ENCODE measurements at regions not wholly inside any gene's neighbourhood (a gene's known extent, or its start where the extent isn't known, plus 50 kb on each side); places are given as distances from the start of the nearest gene placed in this dataset.

DNA sequence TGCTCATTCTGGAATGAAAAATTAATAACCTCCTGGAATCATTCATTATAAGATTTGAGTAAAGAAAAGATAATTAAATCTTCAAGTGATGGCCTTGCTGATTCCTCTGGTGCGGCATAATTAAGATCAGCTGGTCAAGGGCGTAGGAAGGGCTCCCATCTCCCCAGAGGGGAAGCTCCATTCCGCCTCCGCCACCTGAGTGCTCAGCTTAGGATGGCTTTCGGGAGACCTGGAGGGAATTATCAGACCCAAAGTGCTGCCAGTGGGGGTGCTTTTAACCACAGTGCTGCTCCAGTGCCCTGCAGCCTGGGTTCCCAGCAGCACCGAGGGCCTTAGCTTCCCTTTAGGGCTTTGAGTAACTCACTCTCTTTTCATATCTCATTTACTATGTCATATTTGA, 556.6 kb upstream of the RGMA start:
- no peak for DNase-seq (ENCODE audit: low spot score)

- no peak for DNase-seq (ENCODE audit: low spot score)
Observed at GRCh38 chr15:93644595-93644994, 555.6 kb upstream of the RGMA start.

DNA sequence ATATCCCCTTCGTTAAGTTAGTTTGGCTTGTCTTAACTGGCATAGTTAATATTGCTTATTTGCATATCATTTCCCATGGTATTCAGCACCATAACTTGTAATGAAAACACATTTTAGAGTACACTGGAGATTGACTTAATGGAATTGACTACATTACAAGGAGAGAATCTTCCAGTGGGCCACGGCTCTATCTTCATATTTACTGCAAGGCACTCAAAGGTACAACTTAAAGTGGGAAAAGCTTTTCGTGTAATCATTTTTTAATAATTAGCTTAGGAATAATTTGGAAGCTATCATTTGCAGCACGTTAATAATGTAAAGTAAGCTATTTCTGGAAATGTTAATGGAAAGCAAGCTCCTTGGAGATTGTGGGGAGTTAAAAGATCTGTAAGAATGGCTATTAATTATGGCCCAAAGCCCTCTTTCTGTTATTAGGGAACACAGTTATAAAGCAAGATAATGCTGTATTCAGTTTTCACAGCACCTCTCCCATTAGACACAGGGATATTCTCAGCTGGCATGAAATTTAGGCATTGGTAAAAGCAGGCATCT, 551.5 kb upstream of the RGMA start:
- DNase-seq (ENCODE audit: low spot score), result no peak

DNA sequence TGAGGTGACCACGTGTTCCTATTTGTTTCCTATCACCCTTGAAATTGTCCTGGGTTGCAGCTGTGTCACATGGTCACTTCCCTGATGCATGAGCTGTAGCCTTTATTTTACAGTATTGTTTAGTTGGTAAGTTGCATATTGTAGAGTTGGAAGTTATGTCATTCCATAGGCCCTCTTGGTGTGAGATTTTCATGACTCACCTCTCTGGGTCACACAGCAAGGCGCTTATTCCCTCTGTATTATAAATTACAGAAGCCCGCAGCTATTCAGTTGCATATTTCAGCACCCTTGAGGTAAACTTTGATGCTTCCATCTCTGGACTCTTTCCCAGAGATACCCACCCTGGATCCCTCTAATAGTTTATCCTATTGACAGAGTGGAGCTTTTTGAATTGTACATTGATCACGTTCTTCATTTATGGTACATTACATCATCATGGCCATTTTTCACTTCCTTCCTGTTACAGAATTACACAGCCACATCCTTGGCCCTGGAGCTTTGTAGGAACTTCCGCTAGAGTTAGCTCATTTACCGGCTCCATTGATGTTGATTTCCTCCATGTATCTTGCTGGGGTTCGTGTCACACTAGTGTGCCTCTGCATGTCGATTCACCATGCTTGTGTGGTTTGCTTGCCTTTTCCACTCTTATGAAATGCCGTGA, 543.1 kb upstream of the RGMA start:
- DNase-seq (ENCODE audit: low spot score), result no peak

DNA sequence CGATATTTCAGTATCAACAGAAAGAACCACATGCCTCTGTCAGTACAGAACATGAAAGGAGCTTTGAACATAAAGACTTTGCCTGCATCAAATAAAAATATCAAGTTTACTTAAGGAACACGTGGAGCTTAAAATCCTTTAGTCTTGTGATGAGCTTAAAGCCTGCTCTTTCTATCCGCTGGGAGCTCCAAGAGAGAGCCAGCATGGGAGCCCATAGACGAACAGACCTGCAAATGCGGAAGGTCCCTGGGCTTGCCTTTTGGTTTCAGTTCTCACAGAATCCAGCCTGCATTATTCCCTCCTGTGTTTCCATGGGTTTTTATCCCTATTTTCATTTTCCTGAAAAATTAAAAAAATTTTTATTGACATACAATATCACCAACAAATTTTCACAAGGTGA, 530.6 kb upstream of the RGMA start:
- DNase-seq (ENCODE audit: low spot score), result no peak

GRCh38 chr15:93617443-93617842, 528.4 kb upstream of the RGMA start:
- DNase-seq (ENCODE audit: low spot score), result no peak

GRCh38 chr15:93614386-93615104, 525.5 kb upstream of the RGMA start:
- no peak for DNase-seq (ENCODE audit: low spot score)

DNA sequence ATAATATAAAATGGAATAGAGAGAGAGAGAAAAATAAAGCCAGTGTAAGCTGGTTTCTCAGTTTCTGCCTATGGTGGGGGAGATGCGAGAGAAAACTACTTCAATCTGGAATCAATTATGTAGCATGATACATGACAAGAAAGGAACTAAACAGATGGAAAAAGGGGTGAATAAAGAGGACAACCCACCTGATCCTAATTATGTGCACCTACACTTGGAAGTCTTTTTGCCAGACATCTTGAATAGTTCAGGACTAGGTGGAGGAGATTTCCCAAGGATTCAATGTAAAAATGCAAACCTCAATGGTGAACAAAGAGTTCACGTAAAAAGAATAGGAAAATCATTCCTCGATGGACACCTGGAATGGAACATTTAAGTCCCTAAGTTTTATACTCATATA, 524.4 kb upstream of the RGMA start:
- no peak for DNase-seq (ENCODE audit: low spot score)

GRCh38 chr15:93612953-93613352, 523.9 kb upstream of the RGMA start:
- DNase-seq (ENCODE audit: low spot score), result no peak

- peak; percentile 22 for DNase-seq (ENCODE audit: low spot score)
Observed at GRCh38 chr15:93610944-93611343, 521.9 kb upstream of the RGMA start.

- DNase-seq (ENCODE audit: low spot score), result no peak
Observed at GRCh38 chr15:93608643-93609148, 519.7 kb upstream of the RGMA start.

DNA sequence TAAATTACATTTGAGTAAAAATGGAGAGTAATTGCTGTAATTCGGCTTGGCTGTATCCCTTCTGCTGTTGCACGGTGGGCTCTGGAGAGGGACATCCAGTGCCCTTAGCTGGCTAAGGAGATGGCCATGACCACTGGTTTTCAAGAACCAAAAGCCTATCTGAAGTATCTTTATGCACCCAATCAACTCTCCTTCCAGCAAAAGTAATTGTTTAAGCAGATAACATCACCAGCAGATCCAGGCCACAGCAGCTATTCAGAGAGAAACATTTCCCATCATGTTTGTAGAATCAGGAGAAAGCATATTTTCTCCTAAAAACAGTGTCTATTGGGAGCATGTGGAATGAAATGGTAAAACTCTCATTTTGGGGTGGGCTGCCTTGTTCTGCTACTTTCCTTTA, 514.5 kb upstream of the RGMA start:
- no peak for DNase-seq (ENCODE audit: low spot score)

GRCh38 chr15:93587059-93587521, 498.1 kb upstream of the RGMA start:
- DNase-seq (ENCODE audit: low spot score), result no peak

DNA sequence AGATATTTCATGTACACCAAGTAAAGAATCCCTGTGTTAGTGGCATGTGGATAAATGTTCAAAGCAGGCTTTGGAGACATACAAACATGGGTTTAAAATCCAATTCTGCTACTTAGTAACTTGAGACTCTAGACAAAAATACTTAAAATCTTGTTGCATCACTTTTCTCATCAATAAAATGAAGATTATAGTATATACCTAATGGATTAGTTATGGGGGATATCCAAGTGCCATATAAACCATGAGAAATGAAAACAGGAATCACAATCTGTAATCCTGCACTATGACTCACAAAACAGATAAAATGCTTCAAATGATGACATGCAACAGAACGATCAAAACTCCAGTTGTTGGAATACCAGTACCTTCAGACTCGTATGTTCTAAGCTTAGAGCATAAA, 496.0 kb upstream of the RGMA start:
- no peak for DNase-seq (ENCODE audit: low spot score)

- DNase-seq (ENCODE audit: low spot score), result no peak
Observed at GRCh38 chr15:93583968-93584367, 495.0 kb upstream of the RGMA start.

DNA sequence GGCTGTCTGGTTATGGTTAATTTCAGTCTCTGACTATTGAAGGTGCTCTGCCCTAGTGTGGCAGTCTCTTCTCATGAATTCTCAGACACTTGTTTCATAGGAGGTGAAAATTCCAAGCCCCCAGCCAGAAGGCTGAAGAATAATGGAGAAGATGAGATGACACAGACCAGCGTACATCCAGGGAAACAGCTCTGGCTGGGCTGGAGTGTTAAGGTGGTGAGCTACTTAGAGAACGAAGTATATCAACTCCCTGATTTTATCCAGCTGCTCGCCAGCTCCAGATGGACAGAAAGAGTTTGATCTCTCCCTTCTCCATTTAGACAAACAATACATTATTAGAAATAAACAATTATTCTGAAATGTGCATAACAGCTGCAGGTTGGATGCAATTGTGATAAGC, 494.5 kb upstream of the RGMA start:
- no peak for DNase-seq (ENCODE audit: low spot score)

DNA sequence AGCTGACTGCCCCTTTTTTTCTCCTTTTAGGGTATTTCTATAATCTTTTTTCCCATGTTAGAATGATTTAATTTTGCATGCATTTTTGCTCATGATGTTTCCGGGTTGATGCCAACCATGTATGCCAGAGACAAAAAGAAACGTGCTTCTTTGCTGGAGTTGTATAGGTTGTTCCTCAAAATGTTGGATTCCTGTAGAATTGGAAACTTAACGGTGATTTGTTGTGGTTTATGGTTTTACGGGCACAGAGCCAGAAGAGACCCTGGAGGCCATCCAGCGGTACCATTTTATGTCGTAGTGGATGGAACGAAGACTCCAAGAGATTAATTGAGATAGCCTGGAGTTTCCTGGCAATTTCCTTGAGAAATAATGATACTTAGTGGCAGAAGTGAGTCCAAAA, 481.5 kb upstream of the RGMA start:
- DNase-seq (ENCODE audit: low spot score), result no peak

DNA sequence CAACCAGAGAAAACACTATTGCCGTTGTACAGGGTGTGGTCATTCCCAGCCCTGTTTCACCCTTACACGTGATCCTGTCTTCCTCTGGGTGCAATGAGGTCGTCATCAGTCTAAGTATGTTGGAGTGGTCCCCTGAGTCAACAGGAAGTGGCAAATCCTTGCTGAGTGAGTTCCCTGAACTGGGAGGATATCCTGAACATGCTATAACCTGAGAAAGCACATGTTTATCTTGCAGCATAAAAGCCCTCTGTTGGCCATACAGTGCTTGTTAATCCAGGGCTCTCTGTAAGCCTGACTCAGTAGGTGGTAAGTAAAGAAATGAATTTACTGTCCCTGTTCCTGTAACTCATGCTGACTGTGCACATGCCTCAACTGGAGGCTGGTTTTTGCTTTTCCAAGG, 477.8 kb upstream of the RGMA start:
- peak; percentile 54 for DNase-seq (ENCODE audit: low spot score)

- DNase-seq (ENCODE audit: low spot score), result no peak
Observed at GRCh38 chr15:93565201-93565600, 476.2 kb upstream of the RGMA start.

DNA sequence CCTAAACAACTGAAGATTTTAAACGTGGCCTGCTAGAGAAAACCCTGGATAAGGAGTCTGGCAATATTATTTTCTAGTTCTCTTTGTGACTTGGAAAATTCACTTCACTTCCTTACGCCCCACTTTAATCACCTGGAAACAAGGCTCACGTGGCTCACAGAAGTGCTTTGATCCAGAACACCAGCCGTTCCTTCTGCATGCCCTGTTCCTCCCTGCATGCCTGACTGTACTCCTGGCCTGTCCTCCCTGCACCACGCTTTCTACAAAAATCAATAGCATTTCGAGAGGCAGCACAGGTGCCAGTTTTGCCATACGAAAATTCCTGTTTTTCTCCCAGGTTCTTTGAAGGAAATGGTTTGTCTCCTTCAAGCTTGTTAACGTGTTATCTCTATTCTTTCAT, 474.2 kb upstream of the RGMA start:
- DNase-seq (ENCODE audit: low spot score), result no peak

DNA sequence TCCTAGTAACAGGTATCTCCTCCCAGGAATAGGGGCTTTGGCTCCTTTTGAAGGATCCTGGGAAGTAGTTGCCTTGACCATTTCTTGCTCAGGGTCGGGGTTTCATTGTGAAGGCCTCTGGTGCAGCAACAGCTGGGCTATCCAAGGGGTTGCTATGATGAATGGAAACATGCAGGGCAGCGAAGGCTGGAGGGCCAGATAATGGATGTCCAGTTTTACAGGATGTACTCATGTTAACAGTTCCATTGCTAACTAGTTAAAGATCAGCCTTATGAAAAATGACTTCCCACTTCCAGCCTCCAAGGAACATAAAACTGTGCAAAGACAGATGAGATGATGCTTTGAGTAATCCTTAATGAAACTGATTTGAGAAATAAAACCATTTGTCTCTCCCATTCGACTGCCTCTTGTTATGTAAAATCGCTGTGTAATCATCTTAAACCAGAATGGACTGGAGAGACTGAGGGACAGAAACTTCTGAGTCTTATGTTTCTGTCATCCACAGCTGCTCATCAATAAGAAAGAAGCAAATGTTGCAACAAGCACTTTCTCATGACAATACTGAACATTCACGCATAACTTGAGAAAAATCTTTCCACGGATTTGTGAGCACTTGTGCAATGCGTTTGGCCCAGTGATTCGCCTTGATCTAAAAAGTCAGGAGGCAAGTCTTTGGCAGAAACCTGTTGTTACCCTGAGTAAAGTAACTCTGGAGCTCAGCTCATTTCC, 473.5 kb upstream of the RGMA start:
- DNase-seq (ENCODE audit: low spot score), result no peak

GRCh38 chr15:93557696-93558095, 468.7 kb upstream of the RGMA start:
- DNase-seq (ENCODE audit: low spot score), result no peak

Measured in RKO (cell line).